Adrenal gland (tissue), 9 donors: ENCODE measurements at regions not wholly inside any gene's neighbourhood (a gene's known extent, or its start where the extent isn't known, plus 50 kb on each side); places are given as distances from the start of the nearest gene placed in this dataset.

Experiments
- DNase-seq, 7 donors: peaks; one replicate each; pipeline ENCODE4 v3.0.0-alpha.2; 2019 to 2020
- H3K27ac ChIP-seq, 5 donors: fragments of 200-600 bp; sonication (generic) in 4 of 5; 1 replicate in 3 of 5; 2 replicates in 2 of 5; pipeline versions ENCODE4 v1.5.1 to v1.8.0; 2016 to 2020; ENCODE audit warnings: mild to moderate bottlenecking in 1 of 5
- H3K27me3 ChIP-seq: fragments of 200-600 bp; 2 replicates; pipeline ENCODE4 v1.8.0; 2021
- H3K36me3 ChIP-seq, 2 donors: fragments of 200-600 bp; replicated peaks in 1 of 2; 1 replicate in 1 of 2; 2 replicates in 1 of 2; pipeline versions ENCODE4 v1.5.1 to v1.8.0; 2018 to 2022
- H3K4me1 ChIP-seq, 2 donors: fragments of 200-600 bp; replicated peaks in 1 of 2; 1 replicate in 1 of 2; 2 replicates in 1 of 2; pipeline versions ENCODE4 v1.5.1 to v1.8.0; 2018 to 2021
- H3K4me3 ChIP-seq, 4 donors: fragments of 200-600 bp; sonication (generic) in 3 of 4; one replicate each; pipeline ENCODE4 v1.5.1; 2016 to 2018
- H3K9me3 ChIP-seq, 3 donors: fragments of 200-600 bp; sonication (generic) in 1 of 3; replicated peaks in 1 of 3; 1 replicate in 2 of 3; 2 replicates in 1 of 3; pipeline versions ENCODE4 v1.5.1 to v1.8.0; 2016 to 2021
- POLR2A ChIP-seq, 2 donors: fragments of 450-650 bp; IDR thresholded peaks; one replicate each; pipeline ENCODE4 v1.6.1; 2017; ENCODE audit warnings: antibody characterized with exemption in 2 of 2, mild to moderate bottlenecking in 2 of 2, moderate library complexity in 1 of 2
- WGBS, 4 donors: extraction: QIAGEN DNeasy Blood & Tissue Kit in 2 of 4; methylation state at CpG; one replicate each; pipeline versions ENCODE4 v1.1.5 to v1.1.7; 2013 to 2017; 5-methylcytosine and 5-hydroxymethylcytosine counted together
- intact Hi-C, 2 donors: fragments of 100-400 bp; cut with DNase I; formaldehyde crosslinking; loops; one replicate each; pipeline versions ENCODE4 v1.14.1 to v1.15.0; 2022 to 2023
- TF ChIP-seq, protein P1 (sequence below), 6 experiments: fragments of 450-650 bp in 4 of 6; fragments of 200-600 bp in 2 of 6; sonication (generic) in 1 of 6; IDR thresholded peaks; 1 replicate in 5 of 6; 2 replicates in 1 of 6; pipeline versions ENCODE4 v1.5.1 to v1.8.0; 2016 to 2021; ENCODE audit warnings: antibody characterized with exemption in 6 of 6, mild to moderate bottlenecking in 2 of 6, moderate library complexity in 1 of 6
- donor health status: healthy with polysubstance abuse.
- donor health status: Bipolar disorder and iron deficiency.
- donor health status: DM: yes; HTN: yes; CAD: no.
- donor health status: DM: no; HTN: no; CAD: no.
- donor health status: DM: no; HTN: no; CAD: no.

DNA sequence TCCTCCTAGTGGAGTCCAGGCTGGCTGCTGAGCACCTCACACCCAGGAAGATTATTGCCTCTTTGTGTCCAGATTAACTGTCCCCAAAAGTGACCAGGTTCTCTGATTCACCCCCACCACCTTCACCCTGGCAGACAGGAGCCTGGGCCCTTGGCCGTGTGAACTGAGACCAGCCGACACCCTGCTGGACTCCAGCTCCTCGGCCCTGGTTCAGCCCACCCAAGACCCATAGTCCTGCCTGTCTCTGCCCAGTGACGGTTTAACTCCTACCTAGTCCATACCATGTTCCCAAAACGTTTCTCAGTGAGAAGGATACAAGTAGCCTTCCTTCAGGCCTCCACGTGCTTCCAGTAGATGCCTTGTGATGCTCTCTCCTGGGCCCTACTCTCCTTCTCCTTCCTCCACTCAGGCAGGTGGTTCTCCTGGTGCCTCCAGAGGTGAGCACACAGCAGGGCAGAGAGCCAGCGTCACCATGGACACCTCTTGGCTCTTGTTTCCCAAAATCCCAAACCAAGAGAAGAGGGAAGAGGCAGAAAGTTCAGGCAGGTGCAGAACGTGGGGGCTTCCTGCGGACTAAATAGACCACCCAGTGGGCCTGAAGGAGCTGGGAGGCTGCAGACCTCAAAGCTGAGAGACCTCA, 134.4 kb upstream of the CST7 start:
- no peak overlapping the region for H3K4me3 ChIP-seq
- WGBS, 4 donors: 72 to 79% (median 75%) methylated on average over 9 of the region's 9 CpGs
- DNase-seq: no peak
- intact Hi-C loops: no loop called here
- no peaks in the 10 kb centered on the region for H3K9me3 ChIP-seq
- H3K27me3 ChIP-seq: no peaks in the 10 kb centered on the region
- no peak overlapping the region for H3K27ac ChIP-seq
- no peaks in the 10 kb centered on the region for H3K4me1 ChIP-seq
- TF ChIP-seq, protein P1, sequence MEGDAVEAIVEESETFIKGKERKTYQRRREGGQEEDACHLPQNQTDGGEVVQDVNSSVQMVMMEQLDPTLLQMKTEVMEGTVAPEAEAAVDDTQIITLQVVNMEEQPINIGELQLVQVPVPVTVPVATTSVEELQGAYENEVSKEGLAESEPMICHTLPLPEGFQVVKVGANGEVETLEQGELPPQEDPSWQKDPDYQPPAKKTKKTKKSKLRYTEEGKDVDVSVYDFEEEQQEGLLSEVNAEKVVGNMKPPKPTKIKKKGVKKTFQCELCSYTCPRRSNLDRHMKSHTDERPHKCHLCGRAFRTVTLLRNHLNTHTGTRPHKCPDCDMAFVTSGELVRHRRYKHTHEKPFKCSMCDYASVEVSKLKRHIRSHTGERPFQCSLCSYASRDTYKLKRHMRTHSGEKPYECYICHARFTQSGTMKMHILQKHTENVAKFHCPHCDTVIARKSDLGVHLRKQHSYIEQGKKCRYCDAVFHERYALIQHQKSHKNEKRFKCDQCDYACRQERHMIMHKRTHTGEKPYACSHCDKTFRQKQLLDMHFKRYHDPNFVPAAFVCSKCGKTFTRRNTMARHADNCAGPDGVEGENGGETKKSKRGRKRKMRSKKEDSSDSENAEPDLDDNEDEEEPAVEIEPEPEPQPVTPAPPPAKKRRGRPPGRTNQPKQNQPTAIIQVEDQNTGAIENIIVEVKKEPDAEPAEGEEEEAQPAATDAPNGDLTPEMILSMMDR (IDR thresholded peaks at IDR 0.05): no peak
- TF ChIP-seq POLR2A (IDR thresholded peaks at IDR 0.05): no peak
- H3K36me3 ChIP-seq: no peaks in the 10 kb centered on the region

DNA sequence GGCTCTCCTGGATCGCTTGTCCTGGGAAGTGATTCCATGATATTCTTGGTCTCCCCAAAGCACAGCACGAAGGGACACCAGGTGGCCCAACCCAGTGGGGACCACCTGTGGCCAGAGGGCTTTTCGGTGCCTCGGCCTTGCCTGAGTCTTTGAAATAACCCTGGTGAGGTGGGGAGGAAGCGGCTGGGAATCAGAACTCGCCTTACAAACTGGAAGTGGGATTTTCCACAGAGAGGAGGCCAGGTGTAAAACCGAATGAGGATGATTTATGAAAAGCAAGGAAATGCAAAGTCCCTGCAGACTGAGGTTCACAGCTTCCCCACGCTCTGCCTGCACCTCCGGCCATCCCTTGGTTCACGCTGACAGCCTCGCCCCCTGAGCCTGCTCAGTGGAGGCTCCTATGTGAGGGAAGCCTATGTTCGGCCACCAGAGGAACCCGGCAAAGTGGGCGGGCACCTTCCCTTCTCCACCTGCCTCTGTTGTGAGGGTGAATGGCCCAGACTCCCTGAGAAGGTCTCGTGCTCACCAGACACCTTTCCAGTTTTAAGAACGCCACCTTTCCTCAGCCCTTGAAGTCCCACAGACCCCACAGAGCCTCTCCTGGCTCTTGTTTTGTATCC, 133.8 kb upstream of the CST7 start:
- no peak for DNase-seq
- Histone ChIP-seq H3K27me3 (no peaks in the 10 kb centered on the region), H3K4me1 (no peaks in the 10 kb centered on the region), H3K36me3 (no peaks in the 10 kb centered on the region), H3K27ac (no peak overlapping the region), H3K4me3 (no peak overlapping the region), H3K9me3 (no peaks in the 10 kb centered on the region)
- TF ChIP-seq, protein P1 (IDR thresholded peaks at IDR 0.05): no peak
- no peak for TF ChIP-seq POLR2A (IDR thresholded peaks at IDR 0.05)
- intact Hi-C loops: no loop called here
- WGBS, 4 donors: 78 to 90% (median 83%) methylated on average over 10 to 16 of the region's 16 CpGs

DNA sequence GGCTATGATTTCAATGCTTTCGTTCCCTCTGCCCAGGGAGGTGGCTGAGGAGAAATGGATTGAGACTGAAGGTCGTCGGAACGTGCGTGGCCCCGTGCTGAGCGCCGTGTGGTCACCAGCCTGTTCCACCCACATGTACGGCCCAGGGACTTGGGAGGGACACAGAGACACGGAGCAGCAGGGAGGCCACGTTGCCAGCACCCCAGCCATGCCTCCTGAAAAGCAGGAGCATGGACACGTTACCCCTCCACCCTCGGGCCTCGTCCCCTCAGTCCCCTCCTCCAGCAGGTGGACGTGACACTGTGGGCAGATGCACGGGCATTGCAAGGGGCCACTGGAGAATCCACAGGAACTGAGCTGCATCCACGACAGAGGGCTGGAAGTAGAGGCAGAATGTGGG, 133.1 kb upstream of the CST7 start:
- Histone ChIP-seq H3K27ac (no peak overlapping the region), H3K4me1 (no peaks in the 10 kb centered on the region), H3K36me3 (no peaks in the 10 kb centered on the region), H3K27me3 (no peaks in the 10 kb centered on the region), H3K4me3 (no peak overlapping the region), H3K9me3 (no peaks in the 10 kb centered on the region)
- TF ChIP-seq, protein P1 (IDR thresholded peaks at IDR 0.05): no peak
- no peak for TF ChIP-seq POLR2A (IDR thresholded peaks at IDR 0.05)
- no peak for DNase-seq
- 78 to 86% (median 83%) methylated on average over 10 to 17 of the region's 17 CpGs for WGBS, 4 donors
- intact Hi-C loops: no loop called here

DNA sequence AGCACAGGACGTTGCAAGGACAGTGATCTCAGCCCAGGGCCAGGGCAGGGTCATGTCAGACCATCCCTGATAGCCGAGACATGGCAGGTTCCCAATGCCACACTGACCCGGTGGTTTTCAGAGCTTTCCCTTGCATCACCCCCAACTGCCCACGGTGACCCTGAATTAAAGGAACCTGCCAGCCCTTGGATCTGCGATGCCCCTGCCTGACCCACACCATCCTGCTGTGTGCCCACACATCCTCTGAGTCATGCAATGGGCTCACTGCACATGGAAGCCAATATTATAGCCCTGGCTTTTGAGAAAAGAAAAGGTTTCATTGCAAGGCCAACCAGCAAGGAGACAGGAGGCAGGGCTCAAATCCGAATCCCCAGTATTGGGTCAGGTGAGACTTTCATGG, 132.6 kb upstream of the CST7 start:
- 29 to 46% (median 41%) methylated on average over 4 to 6 of the region's 6 CpGs for WGBS, 4 donors
- intact Hi-C loops: no loop called here
- no peak for DNase-seq
- Histone ChIP-seq H3K36me3 (no peaks in the 10 kb centered on the region), H3K4me3 (no peak overlapping the region), H3K4me1 (no peaks in the 10 kb centered on the region), H3K27me3 (no peaks in the 10 kb centered on the region), H3K9me3 (no peaks in the 10 kb centered on the region), H3K27ac (no peak overlapping the region)
- TF ChIP-seq, protein P1 (IDR thresholded peaks at IDR 0.05): no peak
- TF ChIP-seq POLR2A (IDR thresholded peaks at IDR 0.05): no peak
